HG03103 (cell line): ENCODE measurements at regions not wholly inside any gene's neighbourhood (a gene's known extent, or its start where the extent isn't known, plus 50 kb on each side); places are given as distances from the start of the nearest gene placed in this dataset.

Experiments used
- ATAC-seq: cut with Tn5 transposase; IDR thresholded peaks from one replicate; pipeline ENCODE4 v1.9.1; 2021; ENCODE audit warnings: low read depth; ENCODE audit not compliant: unreplicated experiment

- ATAC-seq, result no peak
Measured at GRCh38 chr2:120877409-120877808, 141.7 kb downstream of the GLI2 start.

- no peak for ATAC-seq
Measured at GRCh38 chr2:120878970-120879369, 143.3 kb downstream of the GLI2 start.

GRCh38 chr2:120879431-120880295 lies 144.0 kb downstream of the GLI2 start:
- ATAC-seq, result no peak

GRCh38 chr2:120880381-120880780 lies 144.7 kb downstream of the GLI2 start:
- ATAC-seq, result no peak

- ATAC-seq, result no peak
Measured at GRCh38 chr2:120881981-120882788, 146.5 kb downstream of the GLI2 start.

- ATAC-seq, result no peak
Measured at GRCh38 chr2:120883607-120884440, 148.2 kb downstream of the GLI2 start.

- ATAC-seq, result no peak
Measured at GRCh38 chr2:120884472-120885290, 149.0 kb downstream of the GLI2 start.

GRCh38 chr2:120885321-120885720 lies 149.7 kb downstream of the GLI2 start:
- no peak for ATAC-seq

- no peak for ATAC-seq
Measured at GRCh38 chr2:120885749-120886148, 150.1 kb downstream of the GLI2 start.

- ATAC-seq, result no peak
Measured at GRCh38 chr2:120886534-120887319, 151.1 kb downstream of the GLI2 start.

GRCh38 chr2:120887320-120887697 lies 151.6 kb downstream of the GLI2 start:
- no peak for ATAC-seq

- ATAC-seq, result no peak
Measured at GRCh38 chr2:120887741-120888231, 152.1 kb downstream of the GLI2 start.

- ATAC-seq, result no peak
Measured at GRCh38 chr2:120888851-120889250, 153.2 kb downstream of the GLI2 start.

- ATAC-seq, result no peak
Measured at GRCh38 chr2:120889936-120890335, 154.3 kb downstream of the GLI2 start.

- no peak for ATAC-seq
Measured at GRCh38 chr2:120890566-120891360, 155.1 kb downstream of the GLI2 start.

- no peak for ATAC-seq
Measured at GRCh38 chr2:120892271-120892966, 156.8 kb downstream of the GLI2 start.

- no peak for ATAC-seq
Measured at GRCh38 chr2:120892967-120893667, 157.4 kb downstream of the GLI2 start.
